ENCODE measurements at regions not wholly inside any gene's neighbourhood (a gene's known extent, or its start where the extent isn't known, plus 50 kb on each side); places are given as distances from the start of the nearest gene placed in this dataset.

- TF ChIP-seq CTCF (IDR thresholded peaks at IDR 0.05): no peak
- TF ChIP-seq POLR2A (IDR thresholded peaks at IDR 0.05): no peak
These were observed 72.7 kb upstream of the PHIP start for GRCh38 chr6:79150733-79151132.

Measured in heart left ventricle (tissue), 13 donors.